ENCODE measurements at regions not wholly inside any gene's neighbourhood (a gene's known extent, or its start where the extent isn't known, plus 50 kb on each side); places are given as distances from the start of the nearest gene placed in this dataset.
A peak's percentile ranks its signal among the peaks of the same experiment; 100 is the strongest.
"Not testable (repeated sequence)": the region's sequence is repeated elsewhere in the genome, so short reads cannot be mapped to it uniquely, and the experiment has no call there.

GRCh38 chr5:34217386-34217785, 174.4 kb upstream of the C1QTNF3 start:
- H3K36me3 ChIP-seq (ENCODE audit: control insufficient read depth in 2 of 3, insufficient read depth in 3 of 3, low read length in 3 of 3); DNase-seq; H3K27ac ChIP-seq (ENCODE audit: low read depth in 2 of 2, low read length in 2 of 2); FAIRE-seq; H3K4me1 ChIP-seq (ENCODE audit: control insufficient read depth in 2 of 3, insufficient read depth in 2 of 3, low read depth in 1 of 3, low read length in 3 of 3); H3K27me3 ChIP-seq (ENCODE audit: control insufficient read depth, insufficient read depth, low read length); H3K9ac ChIP-seq (ENCODE audit: low read length in 3 of 3); H3K4me3 ChIP-seq (ENCODE audit: low read length in 3 of 3); H3K9me3 ChIP-seq (ENCODE audit: control insufficient read depth in 2 of 3, insufficient read depth in 1 of 3, low read length in 3 of 3); intact Hi-C loops (cut with DNase I): not testable (repeated sequence)

GRCh38 chr5:34221329-34222073, 178.5 kb upstream of the C1QTNF3 start:
- H3K9ac ChIP-seq (ENCODE audit: low read length in 3 of 3); H3K27ac ChIP-seq (ENCODE audit: low read depth in 2 of 2, low read length in 2 of 2); H3K4me1 ChIP-seq (ENCODE audit: control insufficient read depth in 2 of 3, insufficient read depth in 2 of 3, low read depth in 1 of 3, low read length in 3 of 3); intact Hi-C loops (cut with DNase I); H3K9me3 ChIP-seq (ENCODE audit: control insufficient read depth in 2 of 3, insufficient read depth in 1 of 3, low read length in 3 of 3); H3K27me3 ChIP-seq (ENCODE audit: control insufficient read depth, insufficient read depth, low read length); H3K4me3 ChIP-seq (ENCODE audit: low read length in 3 of 3); FAIRE-seq; DNase-seq; H3K36me3 ChIP-seq (ENCODE audit: control insufficient read depth in 2 of 3, insufficient read depth in 3 of 3, low read length in 3 of 3): not testable (repeated sequence)

GRCh38 chr5:34223158-34223557, 180.1 kb upstream of the C1QTNF3 start:
- intact Hi-C loops (cut with DNase I); DNase-seq; H3K36me3 ChIP-seq (ENCODE audit: control insufficient read depth in 2 of 3, insufficient read depth in 3 of 3, low read length in 3 of 3); H3K27me3 ChIP-seq (ENCODE audit: control insufficient read depth, insufficient read depth, low read length); H3K9me3 ChIP-seq (ENCODE audit: control insufficient read depth in 2 of 3, insufficient read depth in 1 of 3, low read length in 3 of 3); H3K4me1 ChIP-seq (ENCODE audit: control insufficient read depth in 2 of 3, insufficient read depth in 2 of 3, low read depth in 1 of 3, low read length in 3 of 3); H3K9ac ChIP-seq (ENCODE audit: low read length in 3 of 3); H3K27ac ChIP-seq (ENCODE audit: low read depth in 2 of 2, low read length in 2 of 2); FAIRE-seq; H3K4me3 ChIP-seq (ENCODE audit: low read length in 3 of 3): not testable (repeated sequence)

GRCh38 chr5:34230402-34230801, 187.4 kb upstream of the C1QTNF3 start:
- H3K4me1 ChIP-seq (ENCODE audit: control insufficient read depth in 2 of 3, insufficient read depth in 2 of 3, low read depth in 1 of 3, low read length in 3 of 3); H3K9me3 ChIP-seq (ENCODE audit: control insufficient read depth in 2 of 3, insufficient read depth in 1 of 3, low read length in 3 of 3); H3K27me3 ChIP-seq (ENCODE audit: control insufficient read depth, insufficient read depth, low read length); H3K4me3 ChIP-seq (ENCODE audit: low read length in 3 of 3); FAIRE-seq; H3K36me3 ChIP-seq (ENCODE audit: control insufficient read depth in 2 of 3, insufficient read depth in 3 of 3, low read length in 3 of 3); H3K9ac ChIP-seq (ENCODE audit: low read length in 3 of 3); DNase-seq; intact Hi-C loops (cut with DNase I); H3K27ac ChIP-seq (ENCODE audit: low read depth in 2 of 2, low read length in 2 of 2): not testable (repeated sequence)

GRCh38 chr5:34243802-34244201, 200.8 kb upstream of the C1QTNF3 start:
- H3K36me3 ChIP-seq (ENCODE audit: control insufficient read depth in 2 of 3, insufficient read depth in 3 of 3, low read length in 3 of 3); intact Hi-C loops (cut with DNase I); H3K4me1 ChIP-seq (ENCODE audit: control insufficient read depth in 2 of 3, insufficient read depth in 2 of 3, low read depth in 1 of 3, low read length in 3 of 3); FAIRE-seq; DNase-seq; H3K27me3 ChIP-seq (ENCODE audit: control insufficient read depth, insufficient read depth, low read length); H3K9me3 ChIP-seq (ENCODE audit: control insufficient read depth in 2 of 3, insufficient read depth in 1 of 3, low read length in 3 of 3); H3K9ac ChIP-seq (ENCODE audit: low read length in 3 of 3); H3K27ac ChIP-seq (ENCODE audit: low read depth in 2 of 2, low read length in 2 of 2): not testable (repeated sequence)
- peak overlapping the region in 2 of 3 donors; percentile 16 to 46 for H3K4me3 ChIP-seq (ENCODE audit: low read length in 3 of 3)

GRCh38 chr5:34244281-34245031, 201.4 kb upstream of the C1QTNF3 start:
- H3K36me3 ChIP-seq (ENCODE audit: control insufficient read depth in 2 of 3, insufficient read depth in 3 of 3, low read length in 3 of 3); H3K27me3 ChIP-seq (ENCODE audit: control insufficient read depth, insufficient read depth, low read length); H3K9ac ChIP-seq (ENCODE audit: low read length in 3 of 3); H3K9me3 ChIP-seq (ENCODE audit: control insufficient read depth in 2 of 3, insufficient read depth in 1 of 3, low read length in 3 of 3); FAIRE-seq; H3K4me1 ChIP-seq (ENCODE audit: control insufficient read depth in 2 of 3, insufficient read depth in 2 of 3, low read depth in 1 of 3, low read length in 3 of 3); intact Hi-C loops (cut with DNase I); H3K27ac ChIP-seq (ENCODE audit: low read depth in 2 of 2, low read length in 2 of 2): not testable (repeated sequence)
- H3K4me3 ChIP-seq (ENCODE audit: low read length in 3 of 3), result peak overlapping the region in 2 of 3 donors; percentile 41 to 46
- peak; percentile 38 to 90 (median 62) for DNase-seq

GRCh38 chr5:34245032-34245394, 202.0 kb upstream of the C1QTNF3 start:
- FAIRE-seq; intact Hi-C loops (cut with DNase I); H3K4me3 ChIP-seq (ENCODE audit: low read length in 3 of 3); H3K36me3 ChIP-seq (ENCODE audit: control insufficient read depth in 2 of 3, insufficient read depth in 3 of 3, low read length in 3 of 3); H3K27ac ChIP-seq (ENCODE audit: low read depth in 2 of 2, low read length in 2 of 2); H3K9me3 ChIP-seq (ENCODE audit: control insufficient read depth in 2 of 3, insufficient read depth in 1 of 3, low read length in 3 of 3); H3K4me1 ChIP-seq (ENCODE audit: control insufficient read depth in 2 of 3, insufficient read depth in 2 of 3, low read depth in 1 of 3, low read length in 3 of 3); H3K9ac ChIP-seq (ENCODE audit: low read length in 3 of 3); H3K27me3 ChIP-seq (ENCODE audit: control insufficient read depth, insufficient read depth, low read length): not testable (repeated sequence)
- DNase-seq, result peak in 1 of 5 donors; percentile 29

GRCh38 chr5:34245813-34246212, 202.8 kb upstream of the C1QTNF3 start:
- H3K9me3 ChIP-seq (ENCODE audit: control insufficient read depth in 2 of 3, insufficient read depth in 1 of 3, low read length in 3 of 3); H3K36me3 ChIP-seq (ENCODE audit: control insufficient read depth in 2 of 3, insufficient read depth in 3 of 3, low read length in 3 of 3); H3K4me1 ChIP-seq (ENCODE audit: control insufficient read depth in 2 of 3, insufficient read depth in 2 of 3, low read depth in 1 of 3, low read length in 3 of 3); H3K27me3 ChIP-seq (ENCODE audit: control insufficient read depth, insufficient read depth, low read length); H3K27ac ChIP-seq (ENCODE audit: low read depth in 2 of 2, low read length in 2 of 2); FAIRE-seq; H3K9ac ChIP-seq (ENCODE audit: low read length in 3 of 3); intact Hi-C loops (cut with DNase I): not testable (repeated sequence)
- DNase-seq, result peak in 2 of 5 donors; percentile 0 to 6
- H3K4me3 ChIP-seq (ENCODE audit: low read length in 3 of 3), result peak overlapping the region in 2 of 3 donors; percentile 34 to 49
